CD4-positive, alpha-beta T cell treated with Interleukin-17A for 4 hours (primary cell): ENCODE measurements at regions not wholly inside any gene's neighbourhood (a gene's known extent, or its start where the extent isn't known, plus 50 kb on each side); places are given as distances from the start of the nearest gene placed in this dataset.

Experiments
- DNase-seq: peaks from one replicate; pipeline ENCODE4 v3.0.0-alpha.2; 2020; ENCODE audit warnings: mixed read lengths

- no peak for DNase-seq
Measured at GRCh38 chr2:196249860-196250259, 78.5 kb upstream of the STK17B start.

- no peak for DNase-seq
Measured at GRCh38 chr2:196251132-196251531, 79.8 kb upstream of the STK17B start.

- no peak for DNase-seq
Measured at GRCh38 chr2:196252408-196253115, 81.2 kb upstream of the STK17B start.

- no peak for DNase-seq
Measured at GRCh38 chr2:196253116-196253480, 81.7 kb upstream of the STK17B start.

GRCh38 chr2:196256585-196256984 is 85.2 kb upstream of the STK17B start:
- no peak for DNase-seq

- no peak for DNase-seq
Measured at GRCh38 chr2:196257086-196257485, 85.7 kb upstream of the STK17B start.

- DNase-seq: no peak
Measured at GRCh38 chr2:196258407-196258806, 87.0 kb upstream of the STK17B start.

GRCh38 chr2:196259507-196260481 is 88.4 kb upstream of the STK17B start:
- DNase-seq: peak; percentile 61

- no peak for DNase-seq
Measured at GRCh38 chr2:196260546-196260945, 89.2 kb upstream of the STK17B start.

GRCh38 chr2:196262606-196263005 is 91.2 kb upstream of the STK17B start:
- DNase-seq: no peak

GRCh38 chr2:196263181-196263747 is 91.9 kb upstream of the STK17B start:
- peak; percentile 57 for DNase-seq

- DNase-seq: no peak
Measured at GRCh38 chr2:196266351-196266750, 95.0 kb upstream of the STK17B start.

- DNase-seq: no peak
Measured at GRCh38 chr2:196266855-196267254, 95.5 kb upstream of the STK17B start.

GRCh38 chr2:196268025-196268424 is 96.6 kb upstream of the STK17B start:
- DNase-seq: no peak

- DNase-seq: no peak
Measured at GRCh38 chr2:196268538-196269338, 97.4 kb upstream of the STK17B start.

GRCh38 chr2:196271795-196272194 is 100.4 kb upstream of the STK17B start:
- DNase-seq: no peak

GRCh38 chr2:196274387-196274809 is 103.0 kb upstream of the STK17B start:
- peak; percentile 33 for DNase-seq

- peak; percentile 17 for DNase-seq
Measured at GRCh38 chr2:196275646-196276352, 104.4 kb upstream of the STK17B start.

GRCh38 chr2:196276421-196276820 is 105.0 kb upstream of the STK17B start:
- DNase-seq: no peak

GRCh38 chr2:196277002-196277401 is 105.6 kb upstream of the STK17B start:
- peak; percentile 48 for DNase-seq

- peak; percentile 32 for DNase-seq
Measured at GRCh38 chr2:196278491-196278911, 107.1 kb upstream of the STK17B start.

GRCh38 chr2:196279541-196279940 is 108.2 kb upstream of the STK17B start:
- DNase-seq: no peak
